ENCODE measurements at regions not wholly inside any gene's neighbourhood (a gene's known extent, or its start where the extent isn't known, plus 50 kb on each side); places are given as distances from the start of the nearest gene placed in this dataset.

- Histone ChIP-seq H3K4me3 (no peak overlapping the region), H3K4me2 (ENCODE audit: insufficient read depth, low read length) (no peak overlapping the region), H3K4me1 (replicated peaks in 1 of 2; ENCODE audit: control insufficient read depth in 2 of 2, insufficient read depth in 2 of 2, low read length in 2 of 2) (no peaks in the 10 kb centered on the region), H3K27ac (ENCODE audit: extremely low read depth, low read depth, low read length) (no peak overlapping the region), H2AFZ (ENCODE audit: low read depth, low read length) (no peak overlapping the region), H3K27me3 (ENCODE audit: control insufficient read depth in 2 of 2, insufficient read depth in 2 of 2, low read length in 2 of 2) (peaks cover 0 to 7% of the 10 kb centered on the region in 2 experiments; a peak in 1 of 5 replicates), H3K9me1 (ENCODE audit: control insufficient read depth, insufficient read depth, low read length) (no peaks in the 10 kb centered on the region), H4K20me1 (replicated peaks; ENCODE audit: control insufficient read depth, insufficient read depth, low read length) (no peaks in the 10 kb centered on the region), H3K9ac (ENCODE audit: insufficient read depth in 1 of 2, low read depth in 2 of 2, low read length in 2 of 2) (no peak overlapping the region), H3K9me3 (replicated peaks; ENCODE audit: control insufficient read depth, insufficient read depth, low read depth, low read length) (no peaks in the 10 kb centered on the region), H3K79me2 (ENCODE audit: control insufficient read depth, insufficient read depth, low read length) (no peaks in the 10 kb centered on the region), H3K36me3 (ENCODE audit: control insufficient read depth, insufficient read depth, low read length) (no peaks in the 10 kb centered on the region)
- WGBS (ENCODE audit: insufficient coverage, low coverage, missing lambda C conversion rate) = 0% methylated on average over 7 of the region's 10 CpGs
- no TSS peak for BruUV-seq (replicated peaks)
- DNase-seq (ENCODE audit: extremely low read depth in 1 of 4, low spot score in 3 of 4) (no peak), ATAC-seq (no peak), FAIRE-seq (no peak)
- intact Hi-C loops (cut with micrococcal nuclease) = no loop called here
- in situ Hi-C loops (cut with MboI) = no loop called here
- ChIA-PET POLR2A (no interaction called here), CTCF (ENCODE audit: low intra/inter-chr PET ratio) (no interaction called here)
- TF ChIP-seq E2F3 (CRISPR knock-in tag; IDR thresholded peaks at IDR 0.05) (no peak), HMG20B (CRISPR knock-in tag; IDR thresholded peaks at IDR 0.05) (no peak), NBN (IDR thresholded peaks at IDR 0.05; ENCODE audit: low read depth) (no peak), GABPA (tag; conservative IDR thresholded peaks at IDR 0.05; ENCODE audit: low read depth) (no peak), ELF2 (CRISPR knock-in tag; IDR thresholded peaks at IDR 0.05) (no peak), ILF3 (IDR thresholded peaks at IDR 0.05; ENCODE audit: borderline replicate concordance) (no peak), PCBP2 (IDR thresholded peaks at IDR 0.05; ENCODE audit: low read depth, low read length, poor library complexity, severe bottlenecking) (no peak)
- TF ChIP-seq, protein P1, sequence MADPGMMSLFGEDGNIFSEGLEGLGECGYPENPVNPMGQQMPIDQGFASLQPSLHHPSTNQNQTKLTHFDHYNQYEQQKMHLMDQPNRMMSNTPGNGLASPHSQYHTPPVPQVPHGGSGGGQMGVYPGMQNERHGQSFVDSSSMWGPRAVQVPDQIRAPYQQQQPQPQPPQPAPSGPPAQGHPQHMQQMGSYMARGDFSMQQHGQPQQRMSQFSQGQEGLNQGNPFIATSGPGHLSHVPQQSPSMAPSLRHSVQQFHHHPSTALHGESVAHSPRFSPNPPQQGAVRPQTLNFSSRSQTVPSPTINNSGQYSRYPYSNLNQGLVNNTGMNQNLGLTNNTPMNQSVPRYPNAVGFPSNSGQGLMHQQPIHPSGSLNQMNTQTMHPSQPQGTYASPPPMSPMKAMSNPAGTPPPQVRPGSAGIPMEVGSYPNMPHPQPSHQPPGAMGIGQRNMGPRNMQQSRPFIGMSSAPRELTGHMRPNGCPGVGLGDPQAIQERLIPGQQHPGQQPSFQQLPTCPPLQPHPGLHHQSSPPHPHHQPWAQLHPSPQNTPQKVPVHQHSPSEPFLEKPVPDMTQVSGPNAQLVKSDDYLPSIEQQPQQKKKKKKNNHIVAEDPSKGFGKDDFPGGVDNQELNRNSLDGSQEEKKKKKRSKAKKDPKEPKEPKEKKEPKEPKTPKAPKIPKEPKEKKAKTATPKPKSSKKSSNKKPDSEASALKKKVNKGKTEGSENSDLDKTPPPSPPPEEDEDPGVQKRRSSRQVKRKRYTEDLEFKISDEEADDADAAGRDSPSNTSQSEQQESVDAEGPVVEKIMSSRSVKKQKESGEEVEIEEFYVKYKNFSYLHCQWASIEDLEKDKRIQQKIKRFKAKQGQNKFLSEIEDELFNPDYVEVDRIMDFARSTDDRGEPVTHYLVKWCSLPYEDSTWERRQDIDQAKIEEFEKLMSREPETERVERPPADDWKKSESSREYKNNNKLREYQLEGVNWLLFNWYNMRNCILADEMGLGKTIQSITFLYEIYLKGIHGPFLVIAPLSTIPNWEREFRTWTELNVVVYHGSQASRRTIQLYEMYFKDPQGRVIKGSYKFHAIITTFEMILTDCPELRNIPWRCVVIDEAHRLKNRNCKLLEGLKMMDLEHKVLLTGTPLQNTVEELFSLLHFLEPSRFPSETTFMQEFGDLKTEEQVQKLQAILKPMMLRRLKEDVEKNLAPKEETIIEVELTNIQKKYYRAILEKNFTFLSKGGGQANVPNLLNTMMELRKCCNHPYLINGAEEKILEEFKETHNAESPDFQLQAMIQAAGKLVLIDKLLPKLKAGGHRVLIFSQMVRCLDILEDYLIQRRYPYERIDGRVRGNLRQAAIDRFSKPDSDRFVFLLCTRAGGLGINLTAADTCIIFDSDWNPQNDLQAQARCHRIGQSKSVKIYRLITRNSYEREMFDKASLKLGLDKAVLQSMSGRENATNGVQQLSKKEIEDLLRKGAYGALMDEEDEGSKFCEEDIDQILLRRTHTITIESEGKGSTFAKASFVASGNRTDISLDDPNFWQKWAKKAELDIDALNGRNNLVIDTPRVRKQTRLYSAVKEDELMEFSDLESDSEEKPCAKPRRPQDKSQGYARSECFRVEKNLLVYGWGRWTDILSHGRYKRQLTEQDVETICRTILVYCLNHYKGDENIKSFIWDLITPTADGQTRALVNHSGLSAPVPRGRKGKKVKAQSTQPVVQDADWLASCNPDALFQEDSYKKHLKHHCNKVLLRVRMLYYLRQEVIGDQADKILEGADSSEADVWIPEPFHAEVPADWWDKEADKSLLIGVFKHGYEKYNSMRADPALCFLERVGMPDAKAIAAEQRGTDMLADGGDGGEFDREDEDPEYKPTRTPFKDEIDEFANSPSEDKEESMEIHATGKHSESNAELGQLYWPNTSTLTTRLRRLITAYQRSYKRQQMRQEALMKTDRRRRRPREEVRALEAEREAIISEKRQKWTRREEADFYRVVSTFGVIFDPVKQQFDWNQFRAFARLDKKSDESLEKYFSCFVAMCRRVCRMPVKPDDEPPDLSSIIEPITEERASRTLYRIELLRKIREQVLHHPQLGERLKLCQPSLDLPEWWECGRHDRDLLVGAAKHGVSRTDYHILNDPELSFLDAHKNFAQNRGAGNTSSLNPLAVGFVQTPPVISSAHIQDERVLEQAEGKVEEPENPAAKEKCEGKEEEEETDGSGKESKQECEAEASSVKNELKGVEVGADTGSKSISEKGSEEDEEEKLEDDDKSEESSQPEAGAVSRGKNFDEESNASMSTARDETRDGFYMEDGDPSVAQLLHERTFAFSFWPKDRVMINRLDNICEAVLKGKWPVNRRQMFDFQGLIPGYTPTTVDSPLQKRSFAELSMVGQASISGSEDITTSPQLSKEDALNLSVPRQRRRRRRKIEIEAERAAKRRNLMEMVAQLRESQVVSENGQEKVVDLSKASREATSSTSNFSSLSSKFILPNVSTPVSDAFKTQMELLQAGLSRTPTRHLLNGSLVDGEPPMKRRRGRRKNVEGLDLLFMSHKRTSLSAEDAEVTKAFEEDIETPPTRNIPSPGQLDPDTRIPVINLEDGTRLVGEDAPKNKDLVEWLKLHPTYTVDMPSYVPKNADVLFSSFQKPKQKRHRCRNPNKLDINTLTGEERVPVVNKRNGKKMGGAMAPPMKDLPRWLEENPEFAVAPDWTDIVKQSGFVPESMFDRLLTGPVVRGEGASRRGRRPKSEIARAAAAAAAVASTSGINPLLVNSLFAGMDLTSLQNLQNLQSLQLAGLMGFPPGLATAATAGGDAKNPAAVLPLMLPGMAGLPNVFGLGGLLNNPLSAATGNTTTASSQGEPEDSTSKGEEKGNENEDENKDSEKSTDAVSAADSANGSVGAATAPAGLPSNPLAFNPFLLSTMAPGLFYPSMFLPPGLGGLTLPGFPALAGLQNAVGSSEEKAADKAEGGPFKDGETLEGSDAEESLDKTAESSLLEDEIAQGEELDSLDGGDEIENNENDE (IDR thresholded peaks at IDR 0.05; ENCODE audit: low read depth, low read length) = no peak
Measured at GRCh38 chr10:129174232-129175014, 292.6 kb upstream of the MGMT start.

Measured in K562 (cell line).